Kidney glomerular epithelial cell (primary cell): ENCODE measurements at regions not wholly inside any gene's neighbourhood (a gene's known extent, or its start where the extent isn't known, plus 50 kb on each side); places are given as distances from the start of the nearest gene placed in this dataset.
"Not testable (repeated sequence)": the region's sequence is repeated elsewhere in the genome, so short reads cannot be mapped to it uniquely, and the experiment has no call there.

ENCODE experiments used
- DNase-seq: peaks from one replicate; lab custom pipeline; 2025; lab: John Stamatoyannopoulos, UW

DNA sequence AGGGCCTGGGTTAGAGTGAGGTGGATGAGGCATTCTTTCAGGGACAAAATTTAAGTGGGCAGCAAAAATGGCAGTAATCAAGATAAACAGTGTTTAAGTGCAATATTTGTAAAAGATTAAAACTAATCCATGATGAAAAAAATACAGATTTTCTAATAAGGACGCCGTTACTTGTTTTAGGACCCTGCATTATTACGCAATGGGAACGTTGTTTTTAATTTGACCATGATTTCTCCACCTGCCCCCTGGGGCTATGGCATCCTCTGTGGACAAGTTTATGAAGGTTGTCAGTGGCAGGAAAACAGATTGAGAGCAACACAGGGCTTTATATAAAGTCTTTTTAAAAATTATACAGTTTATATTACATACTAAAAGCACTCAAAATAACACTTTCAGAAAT lies 380.6 kb upstream of the PHF14 start:
- no peak for DNase-seq

DNA sequence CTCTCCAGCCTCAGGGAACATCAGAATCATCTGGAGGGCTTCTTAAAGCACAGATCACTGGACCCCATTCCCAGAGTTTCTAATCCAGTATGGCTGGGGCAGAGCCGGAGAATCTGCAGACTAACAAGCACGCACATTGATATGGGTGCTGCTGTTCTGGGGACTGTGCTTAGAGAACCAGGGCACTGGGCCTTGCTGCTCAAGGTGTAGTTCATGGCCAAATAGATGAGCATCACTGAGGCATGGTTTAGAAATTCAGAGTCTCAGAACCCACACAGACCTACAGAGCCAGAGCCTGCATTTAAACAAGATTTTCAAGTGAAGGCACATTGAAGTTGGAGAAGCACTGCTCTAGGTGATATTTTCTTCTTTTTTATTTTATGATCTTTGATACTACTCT lies 376.8 kb upstream of the PHF14 start:
- DNase-seq: no peak

DNA sequence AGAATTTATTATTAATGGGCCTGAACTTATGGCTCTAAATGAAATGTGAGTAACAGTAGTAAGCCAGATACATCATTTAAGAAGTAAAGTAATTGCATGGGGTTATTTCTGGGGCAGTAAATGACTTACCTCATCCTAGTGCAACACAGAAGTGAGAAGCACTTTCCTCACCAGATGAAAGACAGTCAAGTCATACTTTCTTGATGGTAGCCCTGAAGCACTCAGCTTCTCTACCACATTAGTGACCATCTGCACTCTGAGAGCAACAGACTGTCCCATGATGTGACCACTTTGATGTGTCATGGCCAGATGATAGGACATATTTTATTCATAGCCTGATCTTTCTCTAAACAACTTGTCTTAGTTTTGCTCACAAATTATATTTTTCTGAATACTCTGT lies 369.5 kb upstream of the PHF14 start:
- DNase-seq: no peak

DNA sequence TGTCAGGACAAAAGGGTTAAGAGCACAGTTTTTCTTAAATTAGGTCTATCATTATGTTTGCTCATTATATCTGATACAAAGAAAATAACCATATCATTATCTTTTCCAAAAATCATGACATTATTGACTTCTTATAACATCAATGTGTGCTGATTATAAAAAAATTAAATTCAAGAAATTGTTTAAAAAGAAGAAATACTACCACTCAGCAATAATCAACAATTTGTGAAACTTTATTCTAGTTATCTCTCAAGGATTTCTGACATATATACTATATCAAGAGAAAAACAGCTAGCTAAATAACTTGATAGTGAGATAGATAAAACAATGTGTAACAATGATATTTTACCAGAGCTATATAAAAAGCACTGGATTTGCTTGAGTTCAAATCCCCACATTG lies 360.7 kb upstream of the PHF14 start:
- DNase-seq: no peak

DNA sequence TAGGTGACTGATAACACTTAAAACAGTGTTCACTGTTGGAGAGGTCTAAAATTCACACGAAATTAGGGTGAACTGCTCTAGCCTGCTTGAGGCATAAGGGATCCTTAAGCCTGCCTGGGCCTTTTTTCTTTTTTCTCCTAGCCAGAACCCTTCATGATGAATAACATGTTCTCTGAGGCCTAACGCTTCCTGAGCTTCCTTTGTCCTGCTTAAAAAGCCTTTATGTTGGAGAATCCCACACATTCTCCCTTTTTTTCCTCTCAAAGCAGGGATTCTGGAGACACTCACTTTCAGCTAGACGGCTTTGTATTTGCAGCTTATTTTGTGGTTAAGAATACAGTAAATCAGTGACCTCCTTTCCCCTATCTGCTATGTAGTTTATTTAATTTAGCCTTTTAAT lies 354.7 kb upstream of the PHF14 start:
- DNase-seq: no peak

GRCh38 chr7:10632712-10633111 lies 341.0 kb upstream of the PHF14 start:
- DNase-seq: no peak

GRCh38 chr7:10634239-10634638 lies 339.4 kb upstream of the PHF14 start:
- DNase-seq: no peak

DNA sequence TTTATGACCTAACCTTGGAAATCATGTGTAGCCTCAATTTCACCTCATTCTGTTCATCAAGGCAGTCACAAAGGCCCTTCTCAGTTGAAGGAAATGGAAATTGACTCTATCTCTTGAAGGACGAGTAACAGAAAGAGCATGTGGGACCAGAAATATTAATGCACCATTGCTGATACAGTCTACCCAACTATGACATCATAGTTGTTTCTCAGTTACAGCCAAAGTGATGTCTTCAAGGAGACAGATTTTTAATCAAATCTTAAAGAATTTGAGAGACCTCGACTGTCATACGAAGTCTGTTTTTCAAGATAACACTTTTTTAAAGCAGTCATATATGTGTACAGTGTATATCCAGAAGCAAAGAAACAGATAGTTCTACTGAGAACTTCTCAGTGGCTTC lies 335.7 kb upstream of the PHF14 start:
- DNase-seq: no peak

GRCh38 chr7:10643545-10643944 lies 330.1 kb upstream of the PHF14 start:
- DNase-seq: no peak

DNA sequence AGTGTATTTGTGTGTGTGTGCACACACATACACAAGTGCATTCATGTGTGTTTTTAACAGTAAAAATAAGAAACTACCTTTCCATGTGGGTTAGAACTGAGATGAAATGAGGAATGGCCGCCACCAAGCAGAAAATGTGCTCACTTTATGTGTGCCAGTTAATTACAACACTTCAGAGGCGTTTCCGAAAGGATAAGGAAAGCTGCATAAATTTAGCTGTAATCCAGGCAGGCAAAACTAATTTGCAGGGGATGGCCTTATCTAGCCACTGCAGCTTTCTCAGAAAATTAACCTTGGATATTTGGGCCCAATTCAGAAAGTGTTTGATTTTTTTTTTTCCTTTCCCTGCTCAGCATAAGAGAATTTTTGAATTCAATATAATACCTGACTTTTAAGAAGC lies 328.8 kb upstream of the PHF14 start:
- DNase-seq: no peak

- DNase-seq: no peak
Observed at GRCh38 chr7:10646194-10646593, 327.5 kb upstream of the PHF14 start.

DNA sequence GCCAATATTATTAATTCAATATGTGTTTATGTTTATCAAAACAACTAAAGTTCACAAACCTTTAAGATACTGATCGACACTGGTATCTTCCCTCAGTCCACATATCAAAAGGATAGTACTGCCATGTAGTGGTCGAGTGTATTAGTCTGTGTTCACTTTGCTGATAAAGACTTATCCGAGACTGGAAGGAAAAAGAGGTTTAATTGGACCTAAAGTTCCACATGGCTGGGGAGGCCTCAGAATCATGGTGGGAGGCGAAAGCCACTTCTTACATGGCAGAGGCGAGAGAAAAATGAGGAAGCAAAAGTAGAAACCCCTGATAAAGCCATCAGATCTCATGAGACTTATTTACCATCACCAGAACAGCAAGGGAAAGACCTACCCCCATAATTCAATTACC lies 325.4 kb upstream of the PHF14 start:
- DNase-seq: no peak

DNA sequence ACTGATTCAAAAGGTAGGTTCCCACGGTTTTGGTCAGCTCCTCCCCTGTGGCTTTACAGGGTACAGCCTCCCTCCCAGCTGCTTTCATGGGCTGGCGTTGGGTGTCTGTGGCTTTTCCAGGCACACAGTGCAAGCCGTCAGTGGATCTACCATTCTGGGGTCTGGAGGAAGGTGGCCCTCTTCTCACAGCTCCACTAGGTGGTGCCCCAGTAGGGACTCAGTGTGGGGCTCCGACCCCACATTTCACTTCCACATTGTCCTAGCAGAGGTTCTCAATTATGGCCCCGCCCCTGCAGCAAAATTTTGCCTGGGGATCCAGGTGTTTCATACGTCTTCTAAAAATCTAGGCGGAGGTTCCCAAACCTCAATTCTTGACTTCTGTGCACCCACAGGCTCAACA lies 324.6 kb upstream of the PHF14 start:
- DNase-seq: not testable (repeated sequence)

DNA sequence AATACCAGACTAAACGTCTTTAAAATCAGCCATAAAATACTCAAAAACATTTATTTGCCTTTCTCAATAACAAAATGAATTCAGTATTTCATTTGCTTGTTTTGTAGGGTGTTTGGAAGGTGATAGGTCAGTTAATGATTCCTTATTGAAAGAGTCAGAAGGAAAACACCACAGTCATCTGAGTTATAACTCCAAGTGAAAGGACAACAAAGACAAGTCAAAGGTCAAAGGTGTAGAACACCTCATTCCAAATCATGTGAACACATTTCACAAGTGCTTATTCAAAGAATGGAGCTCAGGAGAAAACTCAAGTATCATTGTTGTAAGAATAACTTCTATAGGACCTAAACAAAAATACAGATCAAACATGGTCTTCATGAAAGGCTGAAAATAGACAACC lies 318.6 kb upstream of the PHF14 start:
- DNase-seq: no peak

DNA sequence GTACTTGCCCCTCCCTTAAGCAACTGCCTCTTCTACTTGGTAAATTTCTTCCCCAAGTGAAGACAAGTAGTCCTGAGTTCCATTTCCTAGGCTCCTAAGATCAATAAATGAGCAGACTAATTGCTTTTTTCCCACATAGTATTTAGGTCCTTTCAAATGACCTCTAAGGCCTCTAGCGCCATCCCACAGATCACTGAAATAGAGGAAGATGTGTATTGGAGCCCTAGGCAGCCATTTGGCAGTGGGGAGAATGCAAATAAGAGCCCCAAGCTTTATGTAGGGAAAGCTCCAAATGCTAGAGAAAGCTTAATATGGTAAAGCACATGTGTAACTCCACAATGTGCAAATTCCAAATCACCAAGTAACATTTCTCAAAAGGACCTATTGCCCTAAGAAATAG lies 316.5 kb upstream of the PHF14 start:
- no peak for DNase-seq

DNA sequence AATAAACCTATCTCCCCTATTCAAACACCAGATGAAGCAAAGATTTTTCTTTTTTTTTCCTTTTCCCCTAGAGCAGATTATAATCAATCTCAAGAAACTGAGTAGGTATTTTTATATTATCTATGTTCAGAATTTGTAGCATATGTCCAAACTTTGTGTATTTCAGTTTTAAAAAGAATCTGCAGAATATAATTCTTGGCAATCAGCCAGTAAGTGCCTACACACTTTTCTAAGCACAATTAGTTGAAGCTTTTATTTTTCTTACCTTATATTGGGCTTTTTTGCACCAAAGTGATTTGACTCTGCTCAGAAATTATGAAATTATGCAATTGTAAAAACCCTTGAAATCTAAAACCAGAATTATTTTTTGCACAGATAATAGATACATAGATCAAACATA lies 315.8 kb upstream of the PHF14 start:
- DNase-seq: no peak

DNA sequence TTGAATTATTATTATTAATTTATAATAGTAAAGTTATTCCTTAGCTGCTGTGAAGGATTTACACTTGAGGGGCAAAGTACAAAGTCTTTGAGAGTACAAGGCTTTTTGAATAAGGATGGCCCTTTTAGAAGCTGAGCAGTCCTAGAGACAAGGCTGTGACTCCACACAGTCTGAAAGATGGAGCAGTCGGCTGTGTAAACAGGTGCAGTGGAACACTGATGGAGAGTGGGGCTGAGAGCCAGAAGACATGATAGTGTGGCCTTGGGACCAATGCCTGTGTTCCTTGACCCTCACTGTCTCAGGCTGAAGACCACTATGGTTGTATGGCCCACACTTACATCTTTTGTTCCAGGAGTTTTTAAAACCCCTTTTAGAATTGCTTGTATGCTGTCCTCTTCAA lies 311.2 kb upstream of the PHF14 start:
- DNase-seq: no peak

- DNase-seq: no peak
Observed at GRCh38 chr7:10662982-10663884, 310.4 kb upstream of the PHF14 start.

DNA sequence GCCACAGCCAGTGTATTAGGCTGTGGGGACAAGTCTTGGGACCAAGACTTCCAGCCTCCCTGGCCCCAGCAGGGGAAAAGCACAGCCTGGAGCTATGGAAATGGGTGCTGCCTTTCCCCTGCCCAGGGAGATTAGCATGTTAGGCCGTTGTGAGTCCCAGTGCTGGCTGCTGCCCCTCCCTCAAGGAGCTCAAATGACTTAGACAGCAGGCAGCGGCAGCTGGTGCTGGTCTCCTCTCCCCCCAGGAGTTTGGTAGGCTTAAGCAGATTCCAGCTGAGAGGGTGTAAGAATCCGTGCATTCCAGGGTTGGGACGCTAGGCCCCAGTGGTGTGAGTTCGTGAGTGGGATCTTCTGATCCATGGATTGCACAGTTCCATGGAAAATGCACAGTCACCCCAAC lies 301.5 kb upstream of the PHF14 start:
- no peak for DNase-seq

- DNase-seq: no peak
Observed at GRCh38 chr7:10677211-10677610, 296.5 kb upstream of the PHF14 start.

DNA sequence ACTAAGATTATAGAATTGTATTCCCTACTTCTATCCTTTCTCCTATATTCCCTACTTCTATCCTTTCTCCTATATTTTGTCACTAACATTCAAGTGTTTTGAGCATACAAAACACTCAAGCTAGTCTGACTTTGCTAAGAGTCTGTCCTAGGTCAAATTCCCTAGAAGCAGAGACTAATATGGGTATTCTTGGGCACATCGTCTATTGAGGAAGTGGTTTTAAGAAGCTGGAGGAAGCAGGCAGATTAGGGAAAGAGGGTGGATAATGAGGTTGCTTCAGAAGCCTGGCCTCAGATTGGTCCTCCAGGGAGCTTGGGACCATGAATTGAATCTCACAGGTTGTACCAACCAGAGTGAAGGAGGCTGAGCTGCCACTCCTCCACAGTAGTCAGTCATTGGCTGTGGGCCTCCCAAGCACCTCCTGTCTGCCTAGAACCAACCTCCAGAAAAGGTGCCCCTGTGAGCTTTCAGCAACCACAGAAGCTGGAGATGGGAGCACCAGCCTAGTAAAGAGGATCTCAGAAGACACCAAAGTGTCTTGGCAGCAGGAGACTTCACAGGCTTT lies 295.9 kb upstream of the PHF14 start:
- DNase-seq: no peak

DNA sequence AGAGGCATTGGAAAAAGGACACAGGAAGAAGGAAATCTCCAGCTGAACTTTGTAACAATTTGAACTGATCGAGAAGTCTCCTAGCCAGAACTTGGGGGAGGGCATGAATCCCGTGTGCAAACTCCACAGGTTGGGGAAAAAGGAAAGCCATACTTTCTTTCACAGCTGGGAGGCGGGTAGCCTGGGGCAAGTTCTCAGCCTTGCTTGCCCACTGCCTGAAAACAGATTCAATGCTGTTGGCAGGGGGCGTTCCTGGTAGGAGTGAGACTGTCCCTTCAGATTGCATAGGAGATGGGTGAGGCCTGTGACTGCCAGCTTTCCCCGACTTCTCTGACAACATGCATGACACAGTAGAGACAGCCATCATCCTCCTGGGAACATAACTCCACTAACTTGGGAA lies 289.1 kb upstream of the PHF14 start:
- DNase-seq: no peak

DNA sequence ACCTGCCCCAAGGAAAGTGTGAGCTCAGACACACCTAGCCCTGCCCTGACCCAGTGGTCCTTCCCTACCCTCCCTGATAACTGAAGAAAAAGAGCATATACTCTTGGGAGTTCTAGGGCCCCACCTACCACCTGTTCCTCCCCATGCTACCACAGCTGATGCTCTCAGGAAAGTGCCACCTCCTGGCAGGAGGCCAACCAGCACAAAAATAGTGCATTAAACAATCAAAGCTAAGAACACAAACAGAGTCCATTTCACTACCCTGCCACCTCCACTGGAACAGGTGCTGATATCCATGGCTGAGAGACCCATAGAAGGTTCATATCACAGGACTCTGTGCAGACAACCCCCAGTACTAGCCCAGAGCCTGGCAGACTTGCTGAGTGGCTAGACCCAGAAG lies 288.6 kb upstream of the PHF14 start:
- DNase-seq: no peak

- no peak for DNase-seq
Observed at GRCh38 chr7:10688544-10688943, 285.1 kb upstream of the PHF14 start.
